HG03439 (cell line): ENCODE measurements at regions not wholly inside any gene's neighbourhood (a gene's known extent, or its start where the extent isn't known, plus 50 kb on each side); places are given as distances from the start of the nearest gene placed in this dataset.

Experiments
- ATAC-seq: cut with Tn5 transposase; IDR thresholded peaks from one replicate; pipeline ENCODE4 v1.9.1; 2021; ENCODE audit warnings: mild to moderate bottlenecking, moderate library complexity; ENCODE audit not compliant: unreplicated experiment

DNA sequence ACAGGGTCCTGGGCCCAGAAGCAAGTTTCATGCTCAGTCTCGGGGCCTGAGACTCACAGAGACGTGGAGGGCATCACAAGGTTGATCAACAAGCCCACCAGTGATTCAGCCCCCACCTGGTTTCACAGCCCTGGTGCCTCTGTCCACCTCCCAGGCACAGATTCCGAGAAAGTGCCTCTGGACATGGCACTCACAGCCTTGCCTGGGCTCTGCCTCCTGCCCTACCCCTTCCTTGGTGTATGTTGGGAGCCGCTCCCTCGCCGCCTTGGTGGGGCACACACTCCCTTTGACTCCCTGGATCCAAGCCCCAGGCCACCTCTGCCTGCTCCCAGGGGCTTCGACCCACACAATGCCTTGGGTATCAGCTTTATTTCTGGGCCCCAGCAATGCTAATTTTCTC is 200.8 kb upstream of the PPP2R2D start:
- no peak for ATAC-seq

- ATAC-seq, result no peak
These were observed 200.3 kb upstream of the PPP2R2D start for GRCh38 chr10:131700506-131700905.

GRCh38 chr10:131701131-131701947 is 199.5 kb upstream of the PPP2R2D start:
- no peak for ATAC-seq

DNA sequence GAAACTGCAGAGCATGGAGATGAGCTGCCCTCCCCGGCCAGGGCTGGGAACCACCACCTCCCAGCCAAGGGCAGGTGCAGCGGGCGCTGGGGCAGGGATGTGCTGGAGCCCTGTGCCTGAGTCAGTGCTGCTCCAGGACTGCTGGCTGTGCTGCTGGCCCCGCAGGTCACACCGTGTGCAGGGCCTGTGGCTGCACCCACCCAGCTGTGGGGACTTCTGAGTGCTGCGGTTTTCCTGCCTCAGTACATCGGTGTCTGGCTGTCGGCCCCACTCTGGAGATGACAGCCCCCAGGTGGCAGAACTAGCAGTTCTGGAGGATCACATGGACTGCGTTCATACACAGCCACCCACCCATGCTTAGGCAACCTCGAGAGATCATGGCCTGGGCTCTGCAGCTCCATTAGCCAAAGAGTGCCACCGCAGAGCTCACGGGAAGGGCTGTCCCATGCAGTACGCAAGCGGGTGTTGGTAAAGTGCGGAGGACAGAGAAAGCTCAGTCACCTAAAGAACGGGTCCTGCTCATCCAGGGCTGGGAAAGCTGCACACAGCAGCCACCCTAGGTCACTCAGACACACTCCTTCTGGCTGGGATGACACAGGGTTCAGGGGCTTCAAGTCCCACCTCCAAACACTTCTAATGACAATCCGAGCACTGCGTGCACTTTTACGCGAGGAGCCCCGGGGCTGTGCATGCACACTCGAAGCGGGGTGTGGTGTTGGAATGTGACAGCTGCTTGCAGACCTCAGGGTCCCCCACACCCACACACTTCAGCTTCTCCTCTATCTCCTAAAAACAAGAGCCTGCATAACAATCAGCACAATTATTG is 198.1 kb upstream of the PPP2R2D start:
- ATAC-seq, result no peak

- ATAC-seq, result no peak
These were observed 197.3 kb upstream of the PPP2R2D start for GRCh38 chr10:131703541-131703940.

- no peak for ATAC-seq
These were observed 196.9 kb upstream of the PPP2R2D start for GRCh38 chr10:131703941-131704340.

DNA sequence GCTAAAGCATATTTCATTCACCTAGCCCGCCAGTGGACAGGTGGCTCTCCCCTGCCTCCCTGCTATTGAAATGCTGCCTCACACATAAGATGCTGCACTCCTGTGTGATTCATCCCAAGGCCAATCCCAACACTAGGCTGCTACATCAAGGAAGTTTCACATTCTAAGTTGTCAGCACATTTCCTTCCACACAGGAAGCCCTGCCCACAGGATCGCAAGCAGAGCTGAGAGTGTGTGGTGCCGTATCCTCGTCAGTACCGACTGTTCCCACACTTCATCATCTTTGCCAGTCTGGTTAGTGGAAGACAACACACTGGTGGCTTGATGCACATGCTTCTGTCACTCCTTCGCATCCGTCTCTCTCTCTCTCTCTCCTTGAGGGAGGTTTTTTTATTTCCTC is 194.3 kb upstream of the PPP2R2D start:
- no peak for ATAC-seq

DNA sequence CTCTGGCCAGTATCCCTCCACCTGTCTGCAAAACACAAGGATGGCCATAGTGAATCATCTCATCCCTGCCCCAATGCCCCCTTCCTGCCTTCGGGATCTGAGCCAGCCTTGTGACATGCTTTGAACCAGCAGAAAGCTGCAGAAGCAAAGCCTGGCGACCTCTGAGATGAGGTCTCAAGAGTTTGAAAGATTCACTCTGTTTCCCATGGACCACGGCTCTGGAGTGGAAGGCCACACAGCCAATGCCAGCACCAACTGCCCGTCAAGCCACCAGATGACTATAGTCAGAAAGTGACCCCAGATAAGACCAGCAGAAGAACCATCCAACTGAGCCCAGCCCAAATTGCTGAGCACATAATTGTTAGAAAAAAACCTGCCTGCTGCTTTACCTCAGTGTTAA is 193.9 kb upstream of the PPP2R2D start:
- no peak for ATAC-seq

- ATAC-seq, result no peak
These were observed 192.5 kb upstream of the PPP2R2D start for GRCh38 chr10:131708225-131708880.

DNA sequence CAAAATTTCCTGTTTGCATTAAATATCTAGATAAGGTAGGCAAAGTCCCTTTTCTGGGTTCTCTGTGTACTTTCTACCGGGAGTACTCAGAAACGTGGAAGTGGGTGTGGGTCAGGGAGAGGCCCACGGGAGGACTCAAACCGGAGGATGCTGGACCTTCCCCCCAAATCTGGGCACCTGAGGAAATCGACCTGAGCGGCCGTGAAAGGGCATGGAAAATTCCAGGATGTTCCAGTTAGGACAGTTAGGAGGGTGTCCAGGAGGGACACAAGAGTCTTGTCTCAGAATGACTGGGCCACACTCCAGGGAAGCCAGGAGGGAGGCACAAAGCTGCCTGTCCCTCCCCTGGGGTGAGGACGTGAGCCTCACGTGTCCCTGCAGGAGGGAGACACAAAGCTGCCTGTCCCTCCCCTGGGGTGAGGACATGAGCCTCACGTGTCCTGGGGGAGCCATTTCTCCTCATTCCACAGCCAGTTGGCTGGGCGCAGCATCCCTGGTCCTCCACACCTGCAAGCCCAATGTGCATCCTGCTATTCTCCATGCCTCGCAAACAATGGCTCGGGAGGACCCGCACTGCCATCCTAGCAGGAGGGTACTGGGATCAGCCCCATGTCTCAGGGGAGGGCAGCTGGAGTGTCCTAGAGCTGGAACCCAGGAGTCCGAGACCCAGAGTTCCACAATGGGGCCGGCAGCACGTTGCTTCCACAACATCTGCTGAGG is 190.5 kb upstream of the PPP2R2D start:
- no peak for ATAC-seq

GRCh38 chr10:131722121-131722520 is 178.7 kb upstream of the PPP2R2D start:
- no peak for ATAC-seq

DNA sequence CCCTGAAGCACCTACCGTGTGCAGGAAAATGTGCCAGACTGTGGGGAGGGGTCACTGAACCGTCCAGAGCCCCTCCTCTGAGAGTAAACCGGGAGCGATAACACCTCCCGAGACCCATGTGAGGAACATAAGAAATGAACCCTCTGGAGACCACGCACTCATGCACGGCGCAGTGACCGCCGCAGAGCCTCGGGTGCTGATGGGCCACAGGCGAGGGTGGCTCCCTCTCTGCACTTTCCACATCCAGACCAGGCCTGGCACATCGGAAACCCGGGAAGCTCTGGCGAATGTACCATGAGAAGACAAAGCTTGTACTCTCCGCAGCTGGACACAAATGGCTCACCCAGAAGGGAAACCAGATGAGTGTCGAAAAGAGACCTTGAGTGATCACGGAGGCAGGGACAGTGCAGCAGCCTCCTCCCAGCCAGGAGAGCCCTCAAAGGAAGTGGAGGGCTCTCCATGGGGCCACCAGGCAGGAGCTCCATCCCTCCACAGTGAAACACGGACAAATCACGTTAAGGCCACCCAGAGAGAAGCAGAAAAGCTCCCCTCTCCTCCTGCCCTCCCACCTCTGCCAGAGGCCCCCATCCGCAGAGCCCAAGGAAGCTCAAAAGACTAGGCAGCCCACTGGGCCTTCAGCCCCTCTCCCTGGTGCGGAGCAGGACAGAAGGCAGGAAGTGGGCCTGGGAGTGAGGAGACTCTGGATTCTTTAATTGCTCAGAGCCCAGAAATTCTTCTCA is 178.1 kb upstream of the PPP2R2D start:
- ATAC-seq, result no peak

- ATAC-seq, result no peak
These were observed 177.3 kb upstream of the PPP2R2D start for GRCh38 chr10:131723297-131724168.

DNA sequence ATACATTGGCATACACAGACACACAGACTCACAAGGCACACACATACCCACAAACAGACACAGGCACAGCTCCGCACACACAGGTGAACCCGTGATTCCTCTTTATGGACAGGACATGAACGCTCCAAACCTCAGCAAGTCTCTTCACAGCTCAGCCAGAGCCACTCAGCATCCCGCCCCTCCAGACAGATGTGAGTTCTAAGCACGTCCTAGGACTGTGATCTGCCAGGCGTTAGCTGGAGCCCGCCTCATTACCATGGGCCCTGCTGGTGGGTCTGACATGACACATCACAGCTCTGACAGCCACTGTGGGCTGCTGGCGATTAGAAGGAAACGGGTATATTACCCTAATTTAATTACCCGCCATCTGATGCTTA is 176.7 kb upstream of the PPP2R2D start:
- no peak for ATAC-seq

- no peak for ATAC-seq
These were observed 175.8 kb upstream of the PPP2R2D start for GRCh38 chr10:131724891-131725580.

- ATAC-seq, result no peak
These were observed 175.2 kb upstream of the PPP2R2D start for GRCh38 chr10:131725581-131726069.

DNA sequence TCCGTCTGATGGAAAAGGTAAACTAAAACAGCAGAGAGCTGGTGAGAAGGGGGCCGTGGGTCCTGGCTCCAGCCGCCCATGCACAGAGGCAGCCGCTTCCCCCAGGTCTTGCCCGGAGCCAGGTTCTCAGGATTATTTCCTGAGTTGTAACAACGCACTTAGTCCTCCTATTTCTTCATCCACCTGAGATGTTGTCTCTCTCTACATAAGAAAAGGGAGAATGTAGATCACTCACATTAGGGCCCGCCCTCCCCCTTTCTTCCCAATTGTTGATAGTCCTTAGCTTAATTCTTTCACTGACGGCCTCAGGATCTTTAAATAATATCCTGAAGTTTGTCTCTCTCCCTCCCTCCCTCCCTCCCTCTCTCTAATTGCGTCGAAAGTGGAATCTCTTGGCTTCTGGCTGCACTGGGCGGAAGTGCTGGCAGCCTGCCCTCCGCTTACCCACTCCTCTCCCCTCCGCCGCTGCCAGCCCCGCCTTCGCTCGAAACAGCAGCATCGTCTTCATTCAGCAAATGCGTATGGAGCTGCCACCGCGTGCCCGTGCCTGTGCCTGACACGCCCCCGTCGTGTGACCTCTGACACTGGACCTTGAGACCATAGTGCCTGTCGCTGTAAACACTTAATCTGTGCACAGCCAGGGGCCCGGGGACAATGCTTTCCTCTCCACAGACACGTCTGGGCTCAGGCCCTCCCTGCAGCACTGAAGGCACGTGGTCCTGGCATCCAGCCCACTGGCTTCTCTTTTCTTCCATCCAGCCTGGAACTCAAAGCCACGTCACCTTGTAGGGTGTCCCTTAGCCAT is 174.5 kb upstream of the PPP2R2D start:
- ATAC-seq, result no peak

- ATAC-seq, result no peak
These were observed 173.8 kb upstream of the PPP2R2D start for GRCh38 chr10:131726967-131727366.
